K562 (cell line): ENCODE measurements at regions not wholly inside any gene's neighbourhood (a gene's known extent, or its start where the extent isn't known, plus 50 kb on each side); places are given as distances from the start of the nearest gene placed in this dataset.
A peak's percentile ranks its signal among the peaks of the same experiment; 100 is the strongest.

Source experiments
- ATAC-seq: fragments of 200-7000 bp; cut with Tn5 transposase; 3 replicates; pipeline ENCODE4 v1.9.1; 2020; ENCODE audit warnings: moderate library complexity
- BruUV-seq: library from RNA; stranded (reverse); fragments of 400-500 nt; replicated peaks from 2 replicates; lab custom pipeline; 2021; lab: Mats Ljungman, UMichigan
- CTCF ChIA-PET: fragments of 300-600 bp; formaldehyde crosslinking; extraction: SDS; loops from one replicate; lab custom pipeline; 2021; ENCODE audit warnings: low intra/inter-chr PET ratio; lab: Yijun Ruan, JAX
- POLR2A ChIA-PET: fragments of 300-600, 350-650 bp; sonication (Branson Sonifier 250); formaldehyde crosslinking; extraction: SDS; loops from one replicate; lab custom pipeline; 2021; ENCODE audit warnings: antibody characterized with exemption, inconsistent platforms; lab: Yijun Ruan, JAX
- DNase-seq, 4 experiments: peaks; one replicate each; pipeline versions ENCODE4 v3.0.0 to v3.0.0-alpha.2; 2011 to 2018; ENCODE audit warnings: low spot score in 3 of 4, mixed read lengths in 3 of 4; ENCODE audit errors: extremely low read depth in 1 of 4
- FAIRE-seq: peaks from 2 replicates; lab custom pipeline; 2011; peaks lifted over from hg19 to GRCh38; lab: Jason Lieb, UNC
- H2AFZ ChIP-seq: 2 replicates; pipeline ENCODE4 v1.6.0; 2011; ENCODE audit warnings: low read depth, low read length, control low read depth, inconsistent platforms
- H3K27ac ChIP-seq: fragments of 200-600 bp; 3 replicates; pipeline ENCODE4 v1.8.0; 2011; ENCODE audit warnings: low read depth, mild to moderate bottlenecking, control low read depth, inconsistent platforms, low read length, moderate library complexity, mixed read lengths; ENCODE audit errors: extremely low read depth
- H3K27me3 ChIP-seq, 2 experiments: fragments of 300-600 bp in 1 of 2; 2 replicates in 1 of 2; 3 replicates in 1 of 2; pipeline versions ENCODE4 v1.6.0 to v1.8.0; 2011; ENCODE audit warnings: inconsistent platforms in 2 of 2, low read length in 2 of 2, mild to moderate bottlenecking in 1 of 2, mixed read lengths in 1 of 2, moderate library complexity in 1 of 2; ENCODE audit not compliant: control insufficient read depth in 2 of 2, insufficient read depth in 2 of 2
- H3K36me3 ChIP-seq: fragments of 300-600 bp; 3 replicates; pipeline ENCODE4 v1.8.0; 2011; ENCODE audit warnings: mild to moderate bottlenecking, low read length, inconsistent platforms; ENCODE audit not compliant: control insufficient read depth, insufficient read depth
- H3K4me1 ChIP-seq, 2 experiments: fragments of 200-600 bp in 1 of 2; replicated peaks in 1 of 2; 2 replicates in 1 of 2; 3 replicates in 1 of 2; pipeline versions ENCODE4 v1.5.1 to v1.8.0; 2011; ENCODE audit warnings: inconsistent platforms in 2 of 2, low read length in 2 of 2, mild to moderate bottlenecking in 1 of 2, mixed read lengths in 1 of 2, moderate library complexity in 1 of 2; ENCODE audit not compliant: control insufficient read depth in 2 of 2, insufficient read depth in 2 of 2
- H3K4me2 ChIP-seq: 2 replicates; pipeline ENCODE4 v1.6.1; 2011; ENCODE audit warnings: low read length, control low read depth, inconsistent platforms, mixed read lengths; ENCODE audit not compliant: insufficient read depth
- H3K4me3 ChIP-seq: fragments of 200-600 bp; sonication (generic), shearing (Covaris generic); 2 replicates; pipeline ENCODE4 v1.5.1; 2016; ENCODE audit warnings: control low read depth, inconsistent platforms
- H3K79me2 ChIP-seq: fragments of 200-600 bp; 3 replicates; pipeline ENCODE4 v1.8.0; 2011; ENCODE audit warnings: low read length, inconsistent platforms; ENCODE audit not compliant: control insufficient read depth, insufficient read depth
- H3K9ac ChIP-seq, 2 experiments: 2 replicates each; pipeline versions ENCODE4 v1.6.0 to v1.6.1; 2011; ENCODE audit warnings: low read depth in 2 of 2, low read length in 2 of 2, control low read depth in 1 of 2, inconsistent platforms in 1 of 2, mild to moderate bottlenecking in 1 of 2, mixed read lengths in 1 of 2; ENCODE audit not compliant: insufficient read depth in 1 of 2
- H3K9me1 ChIP-seq: one replicate; pipeline ENCODE4 v1.6.0; 2011; ENCODE audit warnings: inconsistent platforms, mild to moderate bottlenecking, low read length, moderate library complexity; ENCODE audit not compliant: control insufficient read depth, insufficient read depth
- H3K9me3 ChIP-seq: replicated peaks from 2 replicates; pipeline ENCODE4 v1.5.1; 2011; ENCODE audit warnings: low read depth, low read length, inconsistent platforms; ENCODE audit not compliant: control insufficient read depth, insufficient read depth
- H4K20me1 ChIP-seq: replicated peaks from 2 replicates; pipeline ENCODE4 v1.6.1; 2011; ENCODE audit warnings: low read length, inconsistent platforms, mixed read lengths; ENCODE audit not compliant: control insufficient read depth, insufficient read depth
- CTCF ChIP-seq, 3 experiments: IDR thresholded peaks in 2 of 3; conservative IDR thresholded peaks in 1 of 3; 2 replicates each; pipeline ENCODE4 v1.5.1; 2011 to 2012; ENCODE audit warnings: low read length in 3 of 3, mild to moderate bottlenecking in 3 of 3, control low read depth in 2 of 3, improper control_type of control experiment in 1 of 3, inconsistent platforms in 1 of 3, low read depth in 1 of 3, mixed read lengths in 1 of 3, moderate library complexity in 1 of 3; ENCODE audit not compliant: insufficient read depth in 2 of 3
- STAT5A ChIP-seq: IDR thresholded peaks from 2 replicates; pipeline ENCODE4 v1.6.1; 2012; ENCODE audit warnings: low read length, inconsistent platforms, borderline replicate concordance
- WGBS: fragments of 100-300 bp; shearing (Covaris generic); methylation state at CpG from one replicate; pipeline ENCODE4 v1.1.6; 2016; ENCODE audit warnings: low coverage, mixed read lengths; ENCODE audit not compliant: insufficient coverage; ENCODE audit errors: missing lambda C conversion rate; 5-methylcytosine and 5-hydroxymethylcytosine counted together
- in situ Hi-C: fragments of 300-500 bp; cut with MboI; formaldehyde crosslinking; loops from 4 replicates; pipeline ENCODE4 v1.15.0; 2018; ENCODE audit warnings: inconsistent platforms, mixed read lengths
- intact Hi-C: fragments of 100-400 bp; cut with micrococcal nuclease; formaldehyde crosslinking; loops from 2 replicates; pipeline ENCODE4 v1.14.2; 2022

- H3K9me3 ChIP-seq: no peaks in the 10 kb centered on the region
- ChIA-PET POLR2A (no interaction called here), CTCF (no interaction called here)
- no peaks in the 10 kb centered on the region for H3K4me1 ChIP-seq
- no peak overlapping the region for H3K9ac ChIP-seq
- intact Hi-C loops (no loop called here), in situ Hi-C loops (no loop called here)
- H3K27ac ChIP-seq: no peak overlapping the region
- no peaks in the 10 kb centered on the region for H3K36me3 ChIP-seq
- H3K9me1 ChIP-seq: no peaks in the 10 kb centered on the region
- H3K79me2 ChIP-seq: no peaks in the 10 kb centered on the region
- no peak overlapping the region for H3K4me3 ChIP-seq
- no TSS peak for BruUV-seq
- H4K20me1 ChIP-seq: no peaks in the 10 kb centered on the region
- no peak overlapping the region for H2AFZ ChIP-seq
- FAIRE-seq: no peak
- under 1% methylated on average over 26 of the region's 26 CpGs for WGBS
- TF ChIP-seq CTCF (IDR thresholded peaks at IDR 0.05 in 2 of 3, conservative IDR thresholded peaks at IDR 0.05 in 1 of 3; ENCODE audit: insufficient read depth in 2 of 3, low read depth in 1 of 3, low read length in 3 of 3) (peak in 2 of 3 experiments; percentile 25 to 46; a peak in 5 of 6 replicates), STAT5A (no peak)
- H3K27me3 ChIP-seq: peaks cover 31 to 63% of the 10 kb centered on the region in 2 experiments; a peak in 4 of 5 replicates
- peak; percentile 57; the same call in 2 of the 3 replicates for ATAC-seq
- no peak for DNase-seq
- no peak overlapping the region for H3K4me2 ChIP-seq
These were observed 145.2 kb upstream of the PFKP start for GRCh38 chr10:2921956-2922680.
